Left ventricle myocardium inferior (tissue), 1 donor: ENCODE measurements at regions not wholly inside any gene's neighbourhood (a gene's known extent, or its start where the extent isn't known, plus 50 kb on each side); places are given as distances from the start of the nearest gene placed in this dataset.

Experiments
- DNase-seq: peaks from one replicate; pipeline ENCODE4 v3.0.0-alpha.2; 2020
- H3K27ac ChIP-seq: fragments of 200-600 bp; replicated peaks from 2 replicates; pipeline ENCODE4 v1.8.0; 2021
- H3K27me3 ChIP-seq: fragments of 200-600 bp; 2 replicates; pipeline ENCODE4 v1.8.0; 2021; ENCODE audit warnings: low read depth
- H3K36me3 ChIP-seq: fragments of 200-600 bp; 2 replicates; pipeline ENCODE4 v1.8.0; 2021
- H3K4me1 ChIP-seq: fragments of 200-600 bp; 2 replicates; pipeline ENCODE4 v1.8.0; 2021
- H3K4me3 ChIP-seq: fragments of 200-600 bp; 2 replicates; pipeline ENCODE4 v1.8.0; 2021; ENCODE audit warnings: mild to moderate bottlenecking, moderate library complexity
- H3K9me3 ChIP-seq: fragments of 200-600 bp; replicated peaks from 2 replicates; pipeline ENCODE4 v1.8.0; 2021
- CTCF ChIP-seq: fragments of 200-600 bp; IDR thresholded peaks from 2 replicates; pipeline ENCODE4 v1.8.0; 2021; ENCODE audit warnings: antibody characterized with exemption, mild to moderate bottlenecking, borderline replicate concordance
- intact Hi-C: fragments of 100-400 bp; cut with micrococcal nuclease; formaldehyde crosslinking; loops from one replicate; pipeline ENCODE4 v1.11.0; 2022
- donor health status: DM: no; HTN: yes; CAD: no; lungs with severe emphysema.

GRCh38 chr5:143966280-143966679 lies 154.3 kb downstream of the HMHB1 start:
- TF ChIP-seq CTCF: no peak
- Histone ChIP-seq H3K4me1 (no peaks in the 10 kb centered on the region), H3K27me3 (no peaks in the 10 kb centered on the region), H3K9me3 (no peaks in the 10 kb centered on the region), H3K4me3 (no peak overlapping the region), H3K36me3 (no peaks in the 10 kb centered on the region), H3K27ac (no peak overlapping the region)
- DNase-seq: no peak
- intact Hi-C loops: loop anchor here (10.0 kb wide), 1 partner anchor 551 kb away; no protein-coding TSS in a partner anchor

- intact Hi-C loops: loop anchor here (10.0 kb wide), 1 partner anchor 553 kb away; no protein-coding TSS in a partner anchor
Measured at GRCh38 chr5:143968071-143968878, 156.3 kb downstream of the HMHB1 start.

GRCh38 chr5:143970159-143970558 lies 158.2 kb downstream of the HMHB1 start:
- no peak for DNase-seq
- no peak overlapping the region for H3K27ac ChIP-seq
- no peak overlapping the region for H3K4me3 ChIP-seq
- H3K27me3 ChIP-seq: no peaks in the 10 kb centered on the region
- H3K36me3 ChIP-seq: no peaks in the 10 kb centered on the region
- TF ChIP-seq CTCF: no peak
- H3K4me1 ChIP-seq: no peaks in the 10 kb centered on the region
- intact Hi-C loops: no loop called here
- no peaks in the 10 kb centered on the region for H3K9me3 ChIP-seq

More at GRCh38 chr5:143968071-143968878, 156.3 kb downstream of the HMHB1 start:
- no peak overlapping the region for H3K27ac ChIP-seq
- no peaks in the 10 kb centered on the region for H3K4me1 ChIP-seq
- H3K9me3 ChIP-seq: no peaks in the 10 kb centered on the region
- H3K36me3 ChIP-seq: no peaks in the 10 kb centered on the region
- H3K4me3 ChIP-seq: no peak overlapping the region
- peak; percentile 58 for TF ChIP-seq CTCF
- no peak for DNase-seq
- no peaks in the 10 kb centered on the region for H3K27me3 ChIP-seq

- DNase-seq: no peak
- no peak overlapping the region for H3K27ac ChIP-seq
- TF ChIP-seq CTCF: no peak
- no peaks in the 10 kb centered on the region for H3K4me1 ChIP-seq
- H3K9me3 ChIP-seq: no peaks in the 10 kb centered on the region
- intact Hi-C loops: no loop called here
- no peaks in the 10 kb centered on the region for H3K27me3 ChIP-seq
- no peaks in the 10 kb centered on the region for H3K36me3 ChIP-seq
- H3K4me3 ChIP-seq: no peak overlapping the region
Measured at GRCh38 chr5:143972068-143972467, 160.1 kb downstream of the HMHB1 start.

GRCh38 chr5:143976055-143976454 lies 164.1 kb downstream of the HMHB1 start:
- TF ChIP-seq CTCF: no peak
- H3K9me3 ChIP-seq: no peaks in the 10 kb centered on the region
- intact Hi-C loops: no loop called here

More at GRCh38 chr5:143976055-143976454, 164.1 kb downstream of the HMHB1 start:
- Histone ChIP-seq H3K27me3 (no peaks in the 10 kb centered on the region), H3K27ac (no peak overlapping the region), H3K4me3 (no peak overlapping the region), H3K36me3 (no peaks in the 10 kb centered on the region), H3K4me1 (no peaks in the 10 kb centered on the region)
- no peak for DNase-seq
